ENCODE measurements at regions not wholly inside any gene's neighbourhood (a gene's known extent, or its start where the extent isn't known, plus 50 kb on each side); places are given as distances from the start of the nearest gene placed in this dataset.

DNA sequence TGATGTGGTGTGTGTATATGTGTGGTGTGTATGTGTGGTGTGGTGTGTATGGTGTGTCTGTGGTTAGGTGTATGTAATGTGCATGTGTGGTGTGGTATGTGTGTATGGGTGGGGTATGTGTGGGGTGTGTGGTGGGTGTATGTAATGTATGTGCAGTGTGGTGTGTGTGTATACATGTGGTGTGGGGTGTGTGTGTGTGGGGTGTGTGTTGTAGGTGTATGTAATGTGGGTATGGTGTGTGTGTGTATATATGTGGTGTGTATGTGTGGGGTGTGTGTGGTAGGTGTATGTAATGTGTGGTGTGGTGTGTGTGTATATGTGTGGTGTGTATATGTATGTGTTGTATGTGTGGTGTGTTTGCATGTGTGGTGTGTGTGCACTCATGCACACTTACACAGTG is 84.8 kb upstream of the ID2 start:
- TF ChIP-seq, protein P1, sequence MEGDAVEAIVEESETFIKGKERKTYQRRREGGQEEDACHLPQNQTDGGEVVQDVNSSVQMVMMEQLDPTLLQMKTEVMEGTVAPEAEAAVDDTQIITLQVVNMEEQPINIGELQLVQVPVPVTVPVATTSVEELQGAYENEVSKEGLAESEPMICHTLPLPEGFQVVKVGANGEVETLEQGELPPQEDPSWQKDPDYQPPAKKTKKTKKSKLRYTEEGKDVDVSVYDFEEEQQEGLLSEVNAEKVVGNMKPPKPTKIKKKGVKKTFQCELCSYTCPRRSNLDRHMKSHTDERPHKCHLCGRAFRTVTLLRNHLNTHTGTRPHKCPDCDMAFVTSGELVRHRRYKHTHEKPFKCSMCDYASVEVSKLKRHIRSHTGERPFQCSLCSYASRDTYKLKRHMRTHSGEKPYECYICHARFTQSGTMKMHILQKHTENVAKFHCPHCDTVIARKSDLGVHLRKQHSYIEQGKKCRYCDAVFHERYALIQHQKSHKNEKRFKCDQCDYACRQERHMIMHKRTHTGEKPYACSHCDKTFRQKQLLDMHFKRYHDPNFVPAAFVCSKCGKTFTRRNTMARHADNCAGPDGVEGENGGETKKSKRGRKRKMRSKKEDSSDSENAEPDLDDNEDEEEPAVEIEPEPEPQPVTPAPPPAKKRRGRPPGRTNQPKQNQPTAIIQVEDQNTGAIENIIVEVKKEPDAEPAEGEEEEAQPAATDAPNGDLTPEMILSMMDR (IDR thresholded peaks at IDR 0.05): no peak
- no peak for TF ChIP-seq POLR2A (IDR thresholded peaks at IDR 0.05)

All from heart left ventricle (tissue), 13 donors.